ENCODE measurements at regions not wholly inside any gene's neighbourhood (a gene's known extent, or its start where the extent isn't known, plus 50 kb on each side); places are given as distances from the start of the nearest gene placed in this dataset.

GRCh38 chr1:83770319-83770661 lies 228.6 kb downstream of the TTLL7 start:
- no peak for DNase-seq (ENCODE audit: low read depth)

- DNase-seq (ENCODE audit: low read depth), result no peak
These were observed 229.2 kb downstream of the TTLL7 start for GRCh38 chr1:83769594-83770318.

- DNase-seq (ENCODE audit: low read depth), result no peak
These were observed 229.9 kb downstream of the TTLL7 start for GRCh38 chr1:83769072-83769471.

- no peak for DNase-seq (ENCODE audit: low read depth)
These were observed 232.7 kb downstream of the TTLL7 start for GRCh38 chr1:83766241-83766691.

- DNase-seq (ENCODE audit: low read depth), result no peak
These were observed 233.8 kb downstream of the TTLL7 start for GRCh38 chr1:83765125-83765524.

GRCh38 chr1:83764209-83764608 lies 234.7 kb downstream of the TTLL7 start:
- no peak for DNase-seq (ENCODE audit: low read depth)

GRCh38 chr1:83763361-83764095 lies 235.4 kb downstream of the TTLL7 start:
- no peak for DNase-seq (ENCODE audit: low read depth)

GRCh38 chr1:83762416-83762815 lies 236.5 kb downstream of the TTLL7 start:
- no peak for DNase-seq (ENCODE audit: low read depth)

- DNase-seq (ENCODE audit: low read depth), result no peak
These were observed 236.9 kb downstream of the TTLL7 start for GRCh38 chr1:83762039-83762365.

- DNase-seq (ENCODE audit: low read depth), result no peak
These were observed 237.5 kb downstream of the TTLL7 start for GRCh38 chr1:83761167-83762038.

GRCh38 chr1:83760226-83761021 lies 238.5 kb downstream of the TTLL7 start:
- no peak for DNase-seq (ENCODE audit: low read depth)

GRCh38 chr1:83756984-83757717 lies 241.8 kb downstream of the TTLL7 start:
- DNase-seq (ENCODE audit: low read depth), result no peak

- no peak for DNase-seq (ENCODE audit: low read depth)
These were observed 247.3 kb downstream of the TTLL7 start for GRCh38 chr1:83751602-83752001.

- DNase-seq (ENCODE audit: low read depth), result no peak
These were observed 248.7 kb downstream of the TTLL7 start for GRCh38 chr1:83750201-83750600.

GRCh38 chr1:83747853-83748482 lies 251.0 kb downstream of the TTLL7 start:
- DNase-seq (ENCODE audit: low read depth), result no peak

- DNase-seq (ENCODE audit: low read depth), result no peak
These were observed 252.7 kb downstream of the TTLL7 start for GRCh38 chr1:83746234-83746633.

- DNase-seq (ENCODE audit: low read depth), result no peak
These were observed 256.5 kb downstream of the TTLL7 start for GRCh38 chr1:83742446-83742845.

- DNase-seq (ENCODE audit: low read depth), result no peak
These were observed 257.2 kb downstream of the TTLL7 start for GRCh38 chr1:83741770-83742169.

GRCh38 chr1:83741348-83741747 lies 257.6 kb downstream of the TTLL7 start:
- DNase-seq (ENCODE audit: low read depth), result no peak

GRCh38 chr1:83735526-83735925 lies 263.4 kb downstream of the TTLL7 start:
- no peak for DNase-seq (ENCODE audit: low read depth)

- no peak for DNase-seq (ENCODE audit: low read depth)
These were observed 264.5 kb downstream of the TTLL7 start for GRCh38 chr1:83734420-83734819.

All from fibroblast of the conjunctiva (primary cell).